ENCODE measurements at regions not wholly inside any gene's neighbourhood (a gene's known extent, or its start where the extent isn't known, plus 50 kb on each side); places are given as distances from the start of the nearest gene placed in this dataset.
A peak's percentile ranks its signal among the peaks of the same experiment; 100 is the strongest.

DNA sequence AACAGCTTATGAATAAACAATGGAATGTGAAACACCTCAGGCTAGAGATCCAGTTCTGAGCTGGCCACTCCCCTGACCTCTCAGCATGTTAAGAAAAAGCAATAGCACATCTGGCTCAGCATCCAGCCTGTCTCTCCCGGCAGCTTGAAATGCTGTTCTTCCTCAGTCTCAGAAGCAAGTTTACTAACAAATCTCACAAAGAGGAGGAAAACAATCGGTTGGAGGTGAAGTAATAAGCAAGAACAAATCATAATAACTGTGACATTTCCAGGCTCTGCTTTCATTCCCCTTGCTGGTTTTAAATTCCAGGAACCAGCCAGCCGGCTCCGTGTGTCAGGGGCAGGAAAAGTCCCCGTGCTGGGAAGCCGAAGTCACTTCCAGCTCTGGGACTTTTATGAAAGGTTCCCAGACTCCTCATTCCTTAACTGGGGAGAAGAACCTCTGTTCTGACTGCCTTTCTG, 133.9 kb upstream of the ARL4C start:
- no peak overlapping the region for H2AFZ ChIP-seq (ENCODE audit: insufficient read depth, low read length, poor library complexity)

GRCh38 chr2:234629596-234629995, 132.7 kb upstream of the ARL4C start:
- Histone ChIP-seq H4K91ac (ENCODE audit: low read depth, low read length) (no peak overlapping the region), H2BK12ac (ENCODE audit: low read length) (no peak overlapping the region), H3K4me1 (ENCODE audit: control insufficient read depth in 1 of 2, insufficient read depth in 2 of 2, low read length in 2 of 2) (no peaks in the 10 kb centered on the region), H3K79me1 (ENCODE audit: low read length) (no peaks in the 10 kb centered on the region), H2AFZ (ENCODE audit: insufficient read depth, low read length, poor library complexity) (no peak overlapping the region), H3K27me3 (ENCODE audit: insufficient read depth, low read length) (no peaks in the 10 kb centered on the region), H3K36me3 (ENCODE audit: control insufficient read depth in 1 of 2, insufficient read depth in 2 of 2, low read length in 2 of 2) (no peaks in the 10 kb centered on the region), H3K4me3 (ENCODE audit: low read depth, low read length) (no peak overlapping the region), H2AK5ac (ENCODE audit: low read length) (no peak overlapping the region), H3K9ac (ENCODE audit: low read length) (no peak overlapping the region), H4K12ac (ENCODE audit: low read depth, low read length) (no peak overlapping the region), H3K27ac (ENCODE audit: low read depth, low read length) (no peak overlapping the region), H2BK120ac (ENCODE audit: insufficient read depth, low read length, poor library complexity) (no peak overlapping the region), H3K4me2 (ENCODE audit: low read length) (no peak overlapping the region), H2BK5ac (ENCODE audit: low read depth, low read length, poor library complexity) (no peak overlapping the region), H3K23ac (ENCODE audit: low read length) (no peak overlapping the region), H3K4ac (ENCODE audit: low read depth, low read length) (no peak overlapping the region), H3K14ac (ENCODE audit: low read length) (no peak overlapping the region), H4K8ac (ENCODE audit: low read depth, low read length) (no peak overlapping the region), H3K18ac (ENCODE audit: low read length) (no peak overlapping the region), H3K9me3 (ENCODE audit: insufficient read depth, low read depth, low read length) (no peaks in the 10 kb centered on the region), H3K79me2 (ENCODE audit: control insufficient read depth, insufficient read depth, low read length, poor library complexity) (no peaks in the 10 kb centered on the region)
- DNase-seq = no peak
- no CpG with 5 or more reads among the region's 3 CpGs for WGBS (ENCODE audit: extremely low coverage, insufficient coverage, insufficient read length)

More for the DNA sequence above, 133.9 kb upstream of the ARL4C start:
- Histone ChIP-seq H3K9ac (ENCODE audit: low read length) (no peak overlapping the region), H3K4me2 (ENCODE audit: low read length) (peak overlapping the region; percentile 0), H2BK120ac (ENCODE audit: insufficient read depth, low read length, poor library complexity) (no peak overlapping the region), H4K12ac (ENCODE audit: low read depth, low read length) (no peak overlapping the region), H3K18ac (ENCODE audit: low read length) (no peak overlapping the region), H4K8ac (ENCODE audit: low read depth, low read length) (no peak overlapping the region), H3K4me1 (ENCODE audit: control insufficient read depth in 1 of 2, insufficient read depth in 2 of 2, low read length in 2 of 2) (no peaks in the 10 kb centered on the region), H3K27ac (ENCODE audit: low read depth, low read length) (no peak overlapping the region), H3K9me3 (ENCODE audit: insufficient read depth, low read depth, low read length) (no peaks in the 10 kb centered on the region), H3K79me2 (ENCODE audit: control insufficient read depth, insufficient read depth, low read length, poor library complexity) (no peaks in the 10 kb centered on the region), H2BK12ac (ENCODE audit: low read length) (no peak overlapping the region), H4K91ac (ENCODE audit: low read depth, low read length) (no peak overlapping the region), H3K36me3 (ENCODE audit: control insufficient read depth in 1 of 2, insufficient read depth in 2 of 2, low read length in 2 of 2) (no peaks in the 10 kb centered on the region), H2AK5ac (ENCODE audit: low read length) (no peak overlapping the region), H3K4me3 (ENCODE audit: low read depth, low read length) (no peak overlapping the region), H3K27me3 (ENCODE audit: insufficient read depth, low read length) (no peaks in the 10 kb centered on the region), H3K23ac (ENCODE audit: low read length) (no peak overlapping the region), H3K79me1 (ENCODE audit: low read length) (no peaks in the 10 kb centered on the region), H3K4ac (ENCODE audit: low read depth, low read length) (no peak overlapping the region), H2BK5ac (ENCODE audit: low read depth, low read length, poor library complexity) (no peak overlapping the region), H3K14ac (ENCODE audit: low read length) (no peak overlapping the region)
- no CpG with 5 or more reads among the region's 6 CpGs for WGBS (ENCODE audit: extremely low coverage, insufficient coverage, insufficient read length)
- DNase-seq = peak; percentile 53 to 62

DNA sequence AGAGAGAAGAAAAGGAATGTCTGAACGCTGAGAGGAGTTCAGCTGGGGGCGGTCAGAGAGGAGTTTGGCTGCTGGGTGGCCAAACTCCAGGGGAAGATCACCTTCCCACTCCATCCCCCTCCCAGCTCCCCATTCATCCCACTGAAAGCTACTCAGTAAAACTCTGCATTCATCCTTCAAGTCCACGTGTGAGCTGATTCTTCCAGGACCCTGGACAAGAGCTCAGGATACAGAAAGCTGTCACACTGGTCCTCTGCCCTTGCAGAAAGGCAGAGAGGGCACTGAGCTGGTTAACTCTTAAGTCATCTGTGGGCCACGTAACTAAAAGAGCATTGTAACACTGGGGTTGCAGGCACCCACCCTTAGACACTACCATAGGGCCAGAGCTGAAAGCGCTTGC, 132.1 kb upstream of the ARL4C start:
- H4K91ac ChIP-seq (ENCODE audit: low read depth, low read length) = no peak overlapping the region
- no peak overlapping the region for H3K9ac ChIP-seq (ENCODE audit: low read length)
- DNase-seq = no peak
- H3K27ac ChIP-seq (ENCODE audit: low read depth, low read length) = no peak overlapping the region
- no peak overlapping the region for H3K18ac ChIP-seq (ENCODE audit: low read length)
- no peak overlapping the region for H2BK120ac ChIP-seq (ENCODE audit: insufficient read depth, low read length, poor library complexity)
- H3K23ac ChIP-seq (ENCODE audit: low read length) = no peak overlapping the region
- no peak overlapping the region for H3K4me2 ChIP-seq (ENCODE audit: low read length)
- no peak overlapping the region for H2AFZ ChIP-seq (ENCODE audit: insufficient read depth, low read length, poor library complexity)
- no peaks in the 10 kb centered on the region for H3K9me3 ChIP-seq (ENCODE audit: insufficient read depth, low read depth, low read length)
- no peak overlapping the region for H2BK12ac ChIP-seq (ENCODE audit: low read length)
- H3K4me1 ChIP-seq (ENCODE audit: control insufficient read depth in 1 of 2, insufficient read depth in 2 of 2, low read length in 2 of 2) = no peaks in the 10 kb centered on the region
- no peak overlapping the region for H2BK5ac ChIP-seq (ENCODE audit: low read depth, low read length, poor library complexity)
- no peaks in the 10 kb centered on the region for H3K79me2 ChIP-seq (ENCODE audit: control insufficient read depth, insufficient read depth, low read length, poor library complexity)
- no peak overlapping the region for H4K12ac ChIP-seq (ENCODE audit: low read depth, low read length)
- H3K14ac ChIP-seq (ENCODE audit: low read length) = no peak overlapping the region
- H3K79me1 ChIP-seq (ENCODE audit: low read length) = no peaks in the 10 kb centered on the region
- no peak overlapping the region for H4K8ac ChIP-seq (ENCODE audit: low read depth, low read length)
- no peaks in the 10 kb centered on the region for H3K27me3 ChIP-seq (ENCODE audit: insufficient read depth, low read length)
- H3K36me3 ChIP-seq (ENCODE audit: control insufficient read depth in 1 of 2, insufficient read depth in 2 of 2, low read length in 2 of 2) = no peaks in the 10 kb centered on the region
- H2AK5ac ChIP-seq (ENCODE audit: low read length) = no peak overlapping the region
- H3K4ac ChIP-seq (ENCODE audit: low read depth, low read length) = no peak overlapping the region
- no CpG with 5 or more reads among the region's 5 CpGs for WGBS (ENCODE audit: extremely low coverage, insufficient coverage, insufficient read length)
- no peak overlapping the region for H3K4me3 ChIP-seq (ENCODE audit: low read depth, low read length)

- Histone ChIP-seq H3K27ac (ENCODE audit: low read depth, low read length) (no peak overlapping the region), H4K8ac (ENCODE audit: low read depth, low read length) (no peak overlapping the region), H2AK5ac (ENCODE audit: low read length) (no peak overlapping the region), H4K91ac (ENCODE audit: low read depth, low read length) (no peak overlapping the region), H3K9me3 (ENCODE audit: insufficient read depth, low read depth, low read length) (no peaks in the 10 kb centered on the region), H3K9ac (ENCODE audit: low read length) (no peak overlapping the region), H4K12ac (ENCODE audit: low read depth, low read length) (no peak overlapping the region), H2BK12ac (ENCODE audit: low read length) (no peak overlapping the region), H3K4me2 (ENCODE audit: low read length) (no peak overlapping the region), H3K36me3 (ENCODE audit: control insufficient read depth in 1 of 2, insufficient read depth in 2 of 2, low read length in 2 of 2) (no peaks in the 10 kb centered on the region), H3K79me1 (ENCODE audit: low read length) (no peaks in the 10 kb centered on the region), H2BK5ac (ENCODE audit: low read depth, low read length, poor library complexity) (no peak overlapping the region), H3K4ac (ENCODE audit: low read depth, low read length) (no peak overlapping the region), H3K4me3 (ENCODE audit: low read depth, low read length) (no peak overlapping the region), H3K18ac (ENCODE audit: low read length) (no peak overlapping the region), H3K79me2 (ENCODE audit: control insufficient read depth, insufficient read depth, low read length, poor library complexity) (no peaks in the 10 kb centered on the region), H3K14ac (ENCODE audit: low read length) (no peak overlapping the region), H3K23ac (ENCODE audit: low read length) (no peak overlapping the region), H3K27me3 (ENCODE audit: insufficient read depth, low read length) (no peaks in the 10 kb centered on the region), H3K4me1 (ENCODE audit: control insufficient read depth in 1 of 2, insufficient read depth in 2 of 2, low read length in 2 of 2) (no peaks in the 10 kb centered on the region), H2AFZ (ENCODE audit: insufficient read depth, low read length, poor library complexity) (no peak overlapping the region), H2BK120ac (ENCODE audit: insufficient read depth, low read length, poor library complexity) (no peak overlapping the region)
- WGBS (ENCODE audit: extremely low coverage, insufficient coverage, insufficient read length) = no CpG with 5 or more reads among the region's 2 CpGs
- DNase-seq = no peak
These were observed 130.4 kb upstream of the ARL4C start for GRCh38 chr2:234627308-234627707.

All from trophoblast cell (in vitro differentiated cells and primary cell).